ENCODE measurements at regions not wholly inside any gene's neighbourhood (a gene's known extent, or its start where the extent isn't known, plus 50 kb on each side); places are given as distances from the start of the nearest gene placed in this dataset.

- no peak overlapping the region for H3K27ac ChIP-seq
- TF ChIP-seq CTCF (conservative IDR thresholded peaks at IDR 0.05), result peak; percentile 99
These were observed 267.4 kb upstream of the HMGA2 start for GRCh38 chr12:65556676-65557437.

- no peak for TF ChIP-seq CTCF (conservative IDR thresholded peaks at IDR 0.05)
- no peak overlapping the region for H3K27ac ChIP-seq
These were observed 266.7 kb upstream of the HMGA2 start for GRCh38 chr12:65557438-65558181.

- no peak for TF ChIP-seq CTCF (conservative IDR thresholded peaks at IDR 0.05)
- H3K27ac ChIP-seq, result no peak overlapping the region
These were observed 264.0 kb upstream of the HMGA2 start for GRCh38 chr12:65560286-65560685.

- no peak overlapping the region for H3K27ac ChIP-seq
- no peak for TF ChIP-seq CTCF (conservative IDR thresholded peaks at IDR 0.05)
These were observed 262.4 kb upstream of the HMGA2 start for GRCh38 chr12:65561798-65562382.

- TF ChIP-seq CTCF (conservative IDR thresholded peaks at IDR 0.05), result no peak
- no peak overlapping the region for H3K27ac ChIP-seq
These were observed 258.4 kb upstream of the HMGA2 start for GRCh38 chr12:65565601-65566560.

- H3K27ac ChIP-seq, result no peak overlapping the region
- no peak for TF ChIP-seq CTCF (conservative IDR thresholded peaks at IDR 0.05)
These were observed 257.5 kb upstream of the HMGA2 start for GRCh38 chr12:65566751-65567150.

Data from VCaP (cell line).